Epithelial cell of prostate (primary cell): ENCODE measurements at regions not wholly inside any gene's neighbourhood (a gene's known extent, or its start where the extent isn't known, plus 50 kb on each side); places are given as distances from the start of the nearest gene placed in this dataset.
A peak's percentile ranks its signal among the peaks of the same experiment; 100 is the strongest.

Source experiments
- DNase-seq: peaks from one replicate; pipeline ENCODE4 v3.0.0-alpha.2; 2011; ENCODE audit warnings: low read depth, low spot score
- H3K27ac ChIP-seq: fragments of 450-650 bp; 2 replicates; pipeline ENCODE4 v1.5.1; 2017; ENCODE audit warnings: mild to moderate bottlenecking

DNA sequence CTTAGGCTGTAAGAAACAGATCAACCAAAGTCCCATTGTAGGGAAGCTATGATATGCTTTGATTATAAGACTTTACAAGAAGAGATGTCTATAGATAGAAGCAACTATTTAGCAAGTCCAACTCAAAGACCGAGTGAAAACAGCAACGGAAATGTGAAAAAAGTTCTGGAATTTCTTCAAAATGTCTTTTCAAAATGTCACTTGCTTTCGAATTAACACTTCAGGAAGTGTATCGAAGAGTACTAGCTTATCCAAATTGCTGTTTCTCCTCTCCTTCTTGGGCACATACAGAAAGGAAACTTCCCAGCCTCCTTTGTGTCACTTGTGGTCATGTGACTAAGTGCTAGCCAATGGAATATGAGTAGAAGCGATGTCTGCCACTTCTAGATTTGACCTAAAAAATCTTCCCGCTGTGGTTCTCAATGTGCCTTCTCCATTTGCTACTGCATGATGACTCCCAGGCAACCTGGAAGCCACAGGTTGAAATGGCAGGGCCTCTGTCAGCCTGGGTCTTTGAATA lies 89.9 kb downstream of the TSEN15 start:
- DNase-seq: no peak
- H3K27ac ChIP-seq: no peak overlapping the region

GRCh38 chr1:184143449-184143848 lies 91.9 kb downstream of the TSEN15 start:
- H3K27ac ChIP-seq: no peak overlapping the region
- DNase-seq: no peak

- H3K27ac ChIP-seq: no peak overlapping the region
- DNase-seq: no peak
Observed at GRCh38 chr1:184145083-184145482, 93.6 kb downstream of the TSEN15 start.

- no peak for DNase-seq
- H3K27ac ChIP-seq: no peak overlapping the region
Observed at GRCh38 chr1:184146202-184146601, 94.7 kb downstream of the TSEN15 start.

DNA sequence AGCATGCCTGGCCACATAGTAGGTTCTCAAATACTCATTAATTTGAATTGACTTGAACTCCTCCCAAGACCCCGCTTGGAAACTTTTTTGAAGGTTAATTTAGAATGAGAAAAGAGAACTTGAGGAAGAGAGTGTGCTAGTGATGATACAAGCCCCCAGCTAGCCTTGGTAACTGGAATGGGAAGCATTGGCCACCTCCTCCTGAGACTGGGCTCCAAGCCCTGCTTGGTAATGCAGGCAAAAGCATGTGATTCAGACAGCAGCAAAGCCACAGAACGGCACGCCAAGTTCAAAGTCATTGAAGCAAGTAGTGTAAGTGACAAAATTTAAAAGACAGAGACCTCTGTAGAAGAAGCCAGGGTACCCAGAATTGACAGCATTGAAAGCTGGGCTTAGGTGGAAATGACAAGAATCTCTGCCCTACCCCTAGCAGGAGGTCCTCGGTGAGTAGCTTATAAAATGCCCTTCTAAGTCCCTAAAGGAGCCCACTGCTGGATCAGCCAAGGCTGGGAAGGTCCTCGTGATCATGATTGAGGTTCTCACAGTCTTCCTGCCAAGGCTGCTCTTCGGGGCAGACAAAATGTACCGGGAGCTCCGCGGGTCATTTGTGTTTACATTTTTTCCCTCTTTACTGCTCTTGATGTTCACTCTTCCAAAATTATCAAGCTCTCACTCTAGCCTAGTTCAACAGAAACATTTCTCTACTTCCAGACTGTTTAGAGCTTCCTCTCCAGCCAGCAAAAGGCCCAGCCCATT lies 99.4 kb downstream of the TSEN15 start:
- no peak for DNase-seq
- H3K27ac ChIP-seq: no peak overlapping the region

DNA sequence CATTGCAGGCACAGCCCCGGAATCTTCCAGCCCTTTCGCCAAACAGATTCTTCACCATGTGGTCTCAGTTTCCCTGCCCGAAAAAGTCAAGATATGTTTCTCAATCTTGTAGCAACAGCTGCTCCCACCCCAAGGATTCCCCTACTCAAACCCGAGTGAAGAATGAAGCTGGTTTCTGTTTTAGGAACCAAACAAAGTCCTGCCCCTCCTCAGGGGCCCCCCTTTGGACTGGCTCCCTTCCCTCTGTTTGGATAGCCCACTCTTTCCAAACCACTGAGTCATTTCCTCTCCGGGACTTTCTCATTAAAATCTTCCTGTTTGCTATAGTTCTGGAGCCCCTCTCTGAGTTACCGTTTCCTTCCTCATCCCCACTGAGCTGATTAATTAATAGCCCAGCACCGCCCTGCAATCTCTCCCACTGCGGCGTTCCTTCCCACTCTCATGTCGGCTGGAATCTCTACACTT lies 100.9 kb downstream of the TSEN15 start:
- no peak for DNase-seq
- no peak overlapping the region for H3K27ac ChIP-seq

- no peak for DNase-seq
- H3K27ac ChIP-seq: no peak overlapping the region
Observed at GRCh38 chr1:184152974-184153373, 101.4 kb downstream of the TSEN15 start.

GRCh38 chr1:184153731-184154130 lies 102.2 kb downstream of the TSEN15 start:
- DNase-seq: no peak

DNA sequence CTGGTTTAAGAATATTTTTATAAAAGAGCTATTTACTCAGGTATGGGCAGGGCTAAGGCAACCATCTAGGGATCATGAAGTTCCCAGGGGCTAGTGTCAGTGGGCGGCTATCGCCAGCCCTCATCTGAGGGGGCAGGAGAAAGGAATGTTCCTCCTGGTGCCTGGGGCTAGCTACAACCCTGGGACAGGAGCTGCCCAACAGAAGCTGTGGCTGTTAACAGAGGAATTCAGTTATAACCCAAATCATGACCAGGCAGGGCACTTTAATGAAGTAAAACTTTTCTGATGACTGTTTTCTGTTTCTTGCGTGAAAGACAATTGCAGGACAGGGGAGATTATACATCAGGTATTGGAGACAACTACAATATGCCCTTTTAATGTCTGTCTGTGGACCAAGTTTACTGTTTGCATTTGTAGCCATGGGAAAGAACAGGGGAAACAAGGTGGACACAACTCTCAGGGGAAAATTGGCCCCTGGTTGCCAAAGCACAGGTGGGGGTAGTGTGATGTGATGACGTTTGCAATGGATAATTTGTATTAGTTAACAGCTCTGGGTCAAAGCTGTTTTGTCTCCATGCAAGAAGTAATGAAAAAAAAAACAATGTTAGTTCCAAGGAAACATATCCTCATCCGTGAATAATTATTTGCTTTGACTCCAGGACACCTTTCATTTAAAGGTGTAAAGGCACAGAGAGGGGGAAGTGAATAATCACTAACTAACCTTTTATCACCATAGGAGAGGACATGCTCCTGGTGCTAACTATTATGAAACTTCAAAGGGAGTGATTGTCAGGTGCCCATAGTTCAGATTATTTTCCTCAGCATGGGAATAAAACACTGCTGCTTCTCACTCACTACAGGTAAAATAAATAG lies 105.2 kb downstream of the TSEN15 start:
- no peak overlapping the region for H3K27ac ChIP-seq
- DNase-seq: no peak

More at GRCh38 chr1:184153731-184154130, 102.2 kb downstream of the TSEN15 start:
- no peak overlapping the region for H3K27ac ChIP-seq

DNA sequence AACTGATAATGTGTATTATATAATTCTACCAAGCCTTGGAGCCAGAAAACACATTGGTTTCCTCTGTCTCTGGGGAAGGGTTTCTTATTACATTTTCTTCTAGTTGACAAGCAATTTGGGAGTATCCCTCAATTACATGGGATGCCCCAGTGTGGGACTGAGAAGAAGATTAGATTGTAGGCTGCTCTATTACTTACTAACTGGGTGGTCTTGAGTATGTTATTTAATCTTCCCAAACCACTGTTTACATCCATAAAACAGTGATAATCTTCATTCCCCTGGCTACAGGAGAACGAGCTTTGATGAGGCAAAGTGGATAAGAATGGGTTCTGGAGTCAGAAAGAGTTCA lies 105.8 kb downstream of the TSEN15 start:
- no peak overlapping the region for H3K27ac ChIP-seq
- DNase-seq: no peak

DNA sequence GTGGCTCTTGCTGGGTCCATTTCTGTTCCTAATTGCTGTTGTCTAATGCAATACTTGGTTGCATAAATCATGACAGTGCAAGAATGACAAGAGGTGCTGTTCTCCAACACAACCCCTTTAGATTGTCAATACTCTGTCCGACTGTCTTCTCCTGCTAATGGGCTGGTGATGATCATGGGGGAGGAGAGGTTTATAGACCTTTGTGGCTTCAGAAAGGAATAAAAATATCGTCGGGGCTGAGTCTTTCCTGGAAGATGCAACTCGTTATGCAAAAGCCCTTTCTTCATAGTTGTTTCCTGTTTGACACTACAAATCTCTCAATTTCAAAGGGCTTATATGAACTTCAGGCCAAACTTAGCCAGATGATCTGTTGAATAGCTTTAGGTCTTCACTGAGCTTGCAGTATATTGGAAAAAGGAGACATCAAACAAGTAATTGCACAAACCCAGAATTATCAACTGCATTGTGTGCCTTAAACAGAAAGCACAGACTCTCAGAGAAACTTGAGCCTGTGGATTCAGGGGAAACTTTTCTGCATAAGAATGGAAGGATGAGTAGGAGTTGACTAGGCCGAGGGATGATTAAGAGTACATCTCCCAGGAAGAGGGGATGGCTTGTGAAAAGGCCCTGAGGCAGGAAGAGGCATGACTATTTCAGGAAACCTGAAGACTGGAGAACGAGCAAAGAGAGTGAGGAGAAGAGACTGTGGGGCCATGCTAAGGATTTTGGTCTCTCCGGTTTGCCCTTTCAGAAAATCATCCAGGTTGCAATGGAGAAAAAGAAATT lies 107.6 kb downstream of the TSEN15 start:
- peak overlapping the region; percentile 64 for H3K27ac ChIP-seq

GRCh38 chr1:184160236-184160635 lies 108.7 kb downstream of the TSEN15 start:
- H3K27ac ChIP-seq: peak overlapping the region; percentile 64
- peak; percentile 96 for DNase-seq

More for the DNA sequence above, 107.6 kb downstream of the TSEN15 start:
- peak; percentile 49 for DNase-seq

DNA sequence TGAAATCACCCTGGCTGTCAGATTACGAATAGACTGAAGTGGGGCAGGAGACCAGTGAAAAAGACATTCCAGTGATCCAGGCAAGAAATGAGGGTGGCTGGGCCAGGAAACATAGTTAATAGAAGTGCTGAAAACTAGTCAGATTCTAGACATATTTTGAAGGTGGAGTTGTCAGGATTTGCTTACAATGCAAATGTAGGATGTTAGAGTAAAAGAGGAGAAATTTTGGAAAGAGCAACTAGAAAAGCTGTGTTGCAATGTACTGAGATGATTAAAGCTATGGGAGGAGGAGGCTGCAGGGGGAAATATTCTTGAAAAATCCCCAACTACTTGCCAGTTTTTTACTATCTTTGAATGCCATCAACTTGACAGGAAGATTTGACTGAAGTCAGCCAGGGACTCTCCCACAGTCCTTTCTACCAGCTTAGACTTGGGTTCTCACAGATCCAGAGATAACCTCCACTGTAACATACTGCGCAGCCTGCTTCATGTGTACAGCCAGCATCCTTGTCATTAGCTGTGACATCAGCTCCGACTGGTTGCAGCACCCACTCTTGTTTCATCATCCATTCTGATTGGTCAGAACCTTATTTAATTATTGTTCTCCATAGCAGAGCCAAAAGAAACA lies 109.7 kb downstream of the TSEN15 start:
- peak overlapping the region; percentile 64 for H3K27ac ChIP-seq
- DNase-seq: peak; percentile 43

DNA sequence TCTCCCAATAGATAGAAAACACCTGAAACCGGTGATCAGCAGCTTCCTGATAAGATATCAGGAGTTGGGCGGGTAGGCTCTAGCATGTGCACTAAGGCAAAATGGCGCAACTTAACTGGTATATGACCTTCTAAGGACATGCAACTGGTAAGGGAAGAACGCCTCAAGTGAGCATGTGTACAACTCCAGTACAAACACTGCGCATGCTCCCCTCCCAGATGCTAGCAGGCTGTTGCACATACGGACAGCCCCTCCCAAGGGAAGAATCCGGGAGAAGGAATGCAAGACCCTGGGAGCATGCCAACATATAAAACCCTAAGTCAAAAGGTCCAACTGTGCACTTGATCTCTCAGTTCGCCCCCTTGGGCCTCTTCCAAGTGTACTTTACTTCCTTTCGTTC lies 110.8 kb downstream of the TSEN15 start:
- no peak overlapping the region for H3K27ac ChIP-seq
- no peak for DNase-seq

DNA sequence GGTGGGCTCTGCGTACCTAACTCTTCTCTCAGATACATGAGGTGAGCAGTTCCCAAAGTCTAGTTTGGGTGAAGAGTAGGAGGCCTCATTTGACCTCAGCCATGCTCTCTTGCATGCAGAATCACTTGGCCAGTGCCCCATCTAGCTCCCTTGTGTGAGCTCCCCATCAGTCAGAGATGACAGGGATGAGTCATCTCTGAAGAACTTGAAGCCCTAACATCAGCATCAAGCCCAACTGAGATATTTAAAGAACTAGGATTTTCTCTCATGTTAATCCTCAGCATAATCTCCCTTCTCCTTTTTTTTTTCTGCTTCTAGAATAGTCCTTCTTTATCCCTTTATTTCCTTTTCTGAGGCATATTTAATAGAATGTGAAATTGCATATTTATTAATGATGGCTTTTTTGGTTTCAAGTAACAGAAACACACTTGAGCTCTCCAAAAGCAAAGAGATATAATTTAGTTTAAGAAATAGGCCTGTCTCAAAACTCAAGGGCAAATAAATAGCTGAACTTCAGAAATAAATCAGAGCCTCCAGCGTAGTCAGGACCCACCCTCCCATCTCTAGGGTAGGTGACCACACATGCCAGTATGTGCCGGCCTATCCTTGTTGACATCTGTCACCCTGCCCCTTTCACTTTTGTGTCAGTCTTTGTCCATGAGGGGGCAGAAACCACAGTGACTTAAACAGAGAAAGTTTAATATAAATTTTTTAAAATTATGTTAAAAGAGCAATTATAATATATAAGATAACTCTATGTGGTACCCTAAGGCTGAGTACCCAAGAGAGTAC lies 112.3 kb downstream of the TSEN15 start:
- DNase-seq: no peak
- no peak overlapping the region for H3K27ac ChIP-seq

- no peak overlapping the region for H3K27ac ChIP-seq
Observed at GRCh38 chr1:184164536-184164935, 113.0 kb downstream of the TSEN15 start.

DNA sequence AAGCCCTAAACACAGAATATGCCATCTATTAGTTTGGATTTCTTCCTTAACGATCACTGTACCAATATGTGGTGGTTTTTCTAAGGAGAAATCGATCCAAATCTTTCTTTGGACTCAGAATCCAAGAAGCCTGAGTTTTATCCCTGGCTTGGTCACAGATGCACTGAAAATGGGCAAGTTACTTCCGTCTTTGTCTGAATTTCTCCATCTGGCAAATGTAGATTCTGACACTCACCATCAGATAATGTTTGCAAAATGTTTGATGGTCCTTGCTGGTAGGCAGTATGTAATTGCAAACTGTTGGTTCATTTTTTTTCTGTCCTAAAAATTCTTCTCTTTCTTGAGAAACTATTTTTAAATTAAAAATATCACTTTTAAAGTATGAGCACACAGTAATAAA lies 115.0 kb downstream of the TSEN15 start:
- DNase-seq: no peak
- H3K27ac ChIP-seq: no peak overlapping the region

More at GRCh38 chr1:184164536-184164935, 113.0 kb downstream of the TSEN15 start:
- DNase-seq: no peak

GRCh38 chr1:184167352-184167751 lies 115.8 kb downstream of the TSEN15 start:
- DNase-seq: no peak

DNA sequence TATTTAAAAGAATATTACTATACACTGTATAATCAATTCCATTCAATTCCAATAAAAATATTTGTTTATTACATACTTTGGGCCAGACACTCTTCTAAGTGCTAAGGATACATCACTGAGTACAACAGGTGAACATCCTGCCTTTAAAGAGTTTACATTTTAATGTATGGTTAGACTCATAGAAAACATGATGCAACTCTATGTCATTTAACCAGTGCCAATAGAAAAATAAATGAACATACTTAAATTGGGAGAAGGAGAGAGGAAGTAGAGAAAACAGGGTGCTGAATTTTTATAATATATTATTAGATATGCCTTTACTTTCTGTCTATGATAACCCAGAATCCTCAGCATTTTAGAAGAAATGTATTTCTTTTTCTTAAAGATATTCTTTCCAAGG lies 119.2 kb downstream of the TSEN15 start:
- no peak overlapping the region for H3K27ac ChIP-seq
- no peak for DNase-seq

More at GRCh38 chr1:184167352-184167751, 115.8 kb downstream of the TSEN15 start:
- H3K27ac ChIP-seq: no peak overlapping the region
